SK-N-SH (cell line): ENCODE measurements at regions not wholly inside any gene's neighbourhood (a gene's known extent, or its start where the extent isn't known, plus 50 kb on each side); places are given as distances from the start of the nearest gene placed in this dataset.

Source experiments
- CTCF ChIA-PET: fragments of 300-600, 350-600 bp; formaldehyde crosslinking; extraction: SDS; loops from one replicate; lab custom pipeline; 2021; lab: Yijun Ruan, JAX
- POLR2A ChIA-PET: fragments of 350-600 bp; sonication (Branson Sonifier 250); formaldehyde crosslinking; extraction: SDS; loops from one replicate; lab custom pipeline; 2020; ENCODE audit warnings: antibody characterized with exemption, inconsistent platforms; lab: Yijun Ruan, JAX
- DNase-seq: peaks from one replicate; pipeline ENCODE4 v3.0.0; 2012
- H2AFZ ChIP-seq: fragments of 200-600 bp; sonication (generic); 2 replicates; pipeline ENCODE4 v1.8.1; 2016; ENCODE audit warnings: antibody characterized with exemption, mild to moderate bottlenecking, low read depth
- H3F3A ChIP-seq: fragments of 200-600 bp; sonication (generic); replicated peaks from 2 replicates; pipeline ENCODE3; 2016; ENCODE audit warnings: antibody characterized with exemption, mild to moderate bottlenecking; ENCODE audit not compliant: insufficient read depth
- H3K27ac ChIP-seq, 2 experiments: fragments of 200-500 bp in 1 of 2; fragments of 200-600 bp in 1 of 2; sonication (Bioruptor generic) in 1 of 2; sonication (generic), shearing (Covaris generic) in 1 of 2; 2 replicates each; pipeline versions ENCODE4 v1.5.1 to v1.6.1; 2014 to 2016; ENCODE audit warnings: low read depth in 2 of 2, inconsistent platforms in 1 of 2, low read length in 1 of 2, mild to moderate bottlenecking in 1 of 2, mixed read lengths in 1 of 2
- H3K27me3 ChIP-seq: fragments of 200-600 bp; sonication (generic), shearing (Covaris generic); 2 replicates; pipeline ENCODE4 v1.6.1; 2016; ENCODE audit warnings: mixed run types; ENCODE audit not compliant: insufficient read depth
- H3K36me3 ChIP-seq, 2 experiments: fragments of 200-500 bp in 1 of 2; fragments of 200-600 bp in 1 of 2; sonication (Bioruptor generic) in 1 of 2; sonication (generic) in 1 of 2; replicated peaks in 1 of 2; 2 replicates each; pipeline versions ENCODE3 to v1.5.1; 2014 to 2016; ENCODE audit warnings: low read length in 1 of 2, mild to moderate bottlenecking in 1 of 2; ENCODE audit not compliant: insufficient read depth in 2 of 2, control insufficient read depth in 1 of 2
- H3K4me1 ChIP-seq, 2 experiments: fragments of 200-500 bp in 1 of 2; fragments of 200-600 bp in 1 of 2; sonication (Bioruptor generic) in 1 of 2; sonication (generic), shearing (Covaris generic) in 1 of 2; 2 replicates each; pipeline versions ENCODE4 v1.5.1 to v1.6.1; 2014 to 2016; ENCODE audit warnings: low read depth in 1 of 2, low read length in 1 of 2, mixed run types in 1 of 2; ENCODE audit not compliant: insufficient read depth in 2 of 2, control insufficient read depth in 1 of 2
- H3K4me2 ChIP-seq: fragments of 200-600 bp; sonication (generic), shearing (Covaris generic); 2 replicates; pipeline ENCODE4 v1.6.1; 2017; ENCODE audit warnings: mixed run types
- H3K4me3 ChIP-seq, 2 experiments: fragments of 200-500 bp in 1 of 2; fragments of 200-600 bp in 1 of 2; sonication (Bioruptor generic) in 1 of 2; sonication (generic), shearing (Covaris generic) in 1 of 2; 2 replicates each; pipeline versions ENCODE4 v1.5.1 to v1.8.1; 2014 to 2016; ENCODE audit warnings: low read depth in 2 of 2, inconsistent platforms in 1 of 2, low read length in 1 of 2, mild to moderate bottlenecking in 1 of 2, mixed read lengths in 1 of 2, moderate library complexity in 1 of 2
- H3K79me2 ChIP-seq: fragments of 200-600 bp; sonication (generic); 2 replicates; pipeline ENCODE4 v1.8.1; 2017; ENCODE audit warnings: mild to moderate bottlenecking; ENCODE audit not compliant: insufficient read depth
- H3K9ac ChIP-seq: fragments of 200-600 bp; sonication (generic); 2 replicates; pipeline ENCODE4 v1.6.1; 2017; ENCODE audit warnings: mixed run types
- H3K9me2 ChIP-seq: fragments of 200-600 bp; sonication (generic); 2 replicates; pipeline ENCODE4 v1.6.1; 2017; ENCODE audit warnings: mixed run types
- H3K9me3 ChIP-seq: fragments of 200-600 bp; sonication (generic); 2 replicates; pipeline ENCODE4 v1.6.1; 2017; ENCODE audit warnings: mixed run types, mild to moderate bottlenecking, moderate library complexity
- H4K20me1 ChIP-seq: fragments of 200-600 bp; sonication (generic); 2 replicates; pipeline ENCODE4 v1.6.1; 2017; ENCODE audit warnings: mild to moderate bottlenecking, mixed run types; ENCODE audit not compliant: insufficient read depth
- CHD2 ChIP-seq: fragments of 150-350 bp; IDR thresholded peaks from 2 replicates; pipeline ENCODE4 v1.6.1; 2018; ENCODE audit warnings: low read length; ENCODE audit not compliant: partially characterized antibody
- CTCF ChIP-seq: fragments of 200-600 bp; sonication (generic); IDR thresholded peaks from 2 replicates; pipeline ENCODE4 v1.6.1; 2017; ENCODE audit warnings: antibody characterized with exemption, mild to moderate bottlenecking, moderate library complexity
- ELF1 ChIP-seq: IDR thresholded peaks from 2 replicates; pipeline ENCODE4 v1.4.0; 2012
- EP300 ChIP-seq, 2 experiments: IDR thresholded peaks; 2 replicates each; pipeline versions ENCODE4 v1.4.0 to v1.6.1; 2012; ENCODE audit warnings: borderline replicate concordance in 1 of 2, low read depth in 1 of 2, low read length in 1 of 2
- FOXM1 ChIP-seq: IDR thresholded peaks from 2 replicates; pipeline ENCODE4 v1.4.0; 2012; ENCODE audit warnings: low read depth, mild to moderate bottlenecking
- GABPA ChIP-seq: IDR thresholded peaks from 2 replicates; pipeline ENCODE4 v1.4.0; 2012; ENCODE audit warnings: low read depth, mild to moderate bottlenecking
- GATA2 ChIP-seq: sonication (generic); formaldehyde crosslinking; IDR thresholded peaks from 2 replicates; pipeline ENCODE4 v1.5.0; 2020; ENCODE audit warnings: mild to moderate bottlenecking, missing genetic modification reagents
- MEF2A ChIP-seq: IDR thresholded peaks from 2 replicates; pipeline ENCODE4 v1.4.0; 2012; ENCODE audit warnings: low read depth, borderline replicate concordance
- MXI1 ChIP-seq: IDR thresholded peaks from 2 replicates; pipeline ENCODE4 v1.6.1; 2012; ENCODE audit warnings: mild to moderate bottlenecking, low read depth, low read length, improper control_type of control experiment
- NFIC ChIP-seq: IDR thresholded peaks from 2 replicates; pipeline ENCODE4 v1.4.0; 2012; ENCODE audit warnings: borderline replicate concordance
- NRF1 ChIP-seq: IDR thresholded peaks from 2 replicates; pipeline ENCODE4 v1.6.1; 2012; ENCODE audit warnings: low read depth, mild to moderate bottlenecking, low read length
- POLR2AphosphoS5 ChIP-seq: IDR thresholded peaks from 2 replicates; pipeline ENCODE4 v1.6.1; 2012; ENCODE audit warnings: low read depth, low read length
- RAD21 ChIP-seq: IDR thresholded peaks from 2 replicates; pipeline ENCODE4 v1.6.1; 2012; ENCODE audit warnings: mild to moderate bottlenecking, low read length
- REST ChIP-seq: IDR thresholded peaks from 2 replicates; pipeline ENCODE4 v1.6.1; 2012; ENCODE audit warnings: mild to moderate bottlenecking, low read depth, low read length, moderate library complexity
- RFX5 ChIP-seq: IDR thresholded peaks from 2 replicates; pipeline ENCODE4 v1.6.1; 2012; ENCODE audit warnings: mild to moderate bottlenecking, improper control_type of control experiment, low read length
- SIN3A ChIP-seq: IDR thresholded peaks from 2 replicates; pipeline ENCODE4 v1.6.1; 2012; ENCODE audit warnings: low read depth, mild to moderate bottlenecking, low read length, moderate library complexity, borderline replicate concordance
- TAF1 ChIP-seq: IDR thresholded peaks from 2 replicates; pipeline ENCODE4 v1.6.1; 2012; ENCODE audit warnings: low read depth, mild to moderate bottlenecking, low read length, moderate library complexity, borderline replicate concordance
- YY1 ChIP-seq: IDR thresholded peaks from 2 replicates; pipeline ENCODE4 v1.4.0; 2012; ENCODE audit warnings: low read depth, mild to moderate bottlenecking
- WGBS: methylation state at CpG from one replicate; pipeline ENCODE4 v1.1.6; 2017; ENCODE audit warnings: low lambda C conversion rate; 5-methylcytosine and 5-hydroxymethylcytosine counted together

- CTCF ChIA-PET, result no interaction called here
- Histone ChIP-seq H2AFZ (no peak overlapping the region; the same call in 1 of the 2 replicates), H3K9me3 (no peaks in the 10 kb centered on the region), H3K27me3 (no peaks in the 10 kb centered on the region), H3K9ac (no peak overlapping the region), H3K79me2 (no peaks in the 10 kb centered on the region), H3F3A (peaks cover 4% of the 10 kb centered on the region), H4K20me1 (no peaks in the 10 kb centered on the region)
- TF ChIP-seq FOXM1 (no peak), RFX5 (no peak), YY1 (no peak), SIN3A (no peak), CTCF (no peak), TAF1 (no peak), POLR2AphosphoS5 (no peak), ELF1 (no peak), REST (no peak), EP300 (IDR thresholded peaks at IDR 0.05; ENCODE audit: borderline replicate concordance in 1 of 2, low read depth in 1 of 2, low read length in 1 of 2) (no peak), CHD2 (no peak), RAD21 (no peak), NFIC (no peak), NRF1 (no peak), GABPA (no peak), MXI1 (no peak), GATA2 (CRISPR knock-in tag) (no peak), MEF2A (no peak)
- TF ChIP-seq, all 33 proteins: peak for 0
- WGBS, result 3% methylated on average over 1 of the region's 1 CpG
- POLR2A ChIA-PET, result no interaction called here
- no peaks in the 10 kb centered on the region for H3K36me3 ChIP-seq
- H3K4me3 ChIP-seq, result no peak overlapping the region
- H3K4me2 ChIP-seq, result no peak overlapping the region
- no peaks in the 10 kb centered on the region for H3K9me2 ChIP-seq
- no peak overlapping the region for H3K27ac ChIP-seq
- no peaks in the 10 kb centered on the region for H3K4me1 ChIP-seq
- DNase-seq, result no peak
Observed at GRCh38 chr18:30486856-30487255, 555.7 kb downstream of the DSC3 start.
